T-helper 1 cell treated with Interleukin-12 subunit alpha and Interleukin-12 subunit beta and Interleukin-4 antibody, amounts not matched to agents 30 ng/mL and 1 ng/mL, for 36 hours (primary cell): ENCODE measurements at regions not wholly inside any gene's neighbourhood (a gene's known extent, or its start where the extent isn't known, plus 50 kb on each side); places are given as distances from the start of the nearest gene placed in this dataset.

Source experiments
- intact Hi-C: fragments of 100-400 bp; cut with micrococcal nuclease; formaldehyde crosslinking; loops from one replicate; pipeline ENCODE4 v1.15.1; 2024

GRCh38 chr14:54173802-54174201 lies 217.2 kb upstream of the BMP4 start:
- intact Hi-C loops: no loop called here

GRCh38 chr14:54174457-54174856 lies 217.8 kb upstream of the BMP4 start:
- intact Hi-C loops: no loop called here

GRCh38 chr14:54175298-54175942 lies 218.8 kb upstream of the BMP4 start:
- intact Hi-C loops: loop anchor here (1.0 to 5.0 kb wide), 4 partner anchors 154 to 1353 kb away; no protein-coding TSS in a partner anchor

GRCh38 chr14:54177019-54177418 lies 219.8 kb upstream of the CDKN3 start:
- intact Hi-C loops: loop anchor here (5.0 kb wide), 1 partner anchor 1355 kb away; no protein-coding TSS in a partner anchor

- intact Hi-C loops: loop anchor here (5.0 kb wide), 1 partner anchor 1356 kb away; no protein-coding TSS in a partner anchor
Measured at GRCh38 chr14:54177641-54178621, 218.9 kb upstream of the CDKN3 start.

- intact Hi-C loops: no loop called here
Measured at GRCh38 chr14:54182419-54183045, 214.3 kb upstream of the CDKN3 start.

- intact Hi-C loops: no loop called here
Measured at GRCh38 chr14:54186821-54187763, 209.7 kb upstream of the CDKN3 start.

GRCh38 chr14:54188064-54188666 lies 208.6 kb upstream of the CDKN3 start:
- intact Hi-C loops: no loop called here

GRCh38 chr14:54189333-54189732 lies 207.5 kb upstream of the CDKN3 start:
- intact Hi-C loops: no loop called here

- intact Hi-C loops: no loop called here
Measured at GRCh38 chr14:54189748-54190354, 207.0 kb upstream of the CDKN3 start.

GRCh38 chr14:54191846-54192245 lies 205.0 kb upstream of the CDKN3 start:
- intact Hi-C loops: no loop called here

- intact Hi-C loops: no loop called here
Measured at GRCh38 chr14:54192610-54193009, 204.2 kb upstream of the CDKN3 start.

- intact Hi-C loops: no loop called here
Measured at GRCh38 chr14:54193871-54194270, 202.9 kb upstream of the CDKN3 start.

GRCh38 chr14:54194501-54194900 lies 202.3 kb upstream of the CDKN3 start:
- intact Hi-C loops: no loop called here

- intact Hi-C loops: no loop called here
Measured at GRCh38 chr14:54197369-54197768, 199.4 kb upstream of the CDKN3 start.

GRCh38 chr14:54200726-54201125 lies 196.1 kb upstream of the CDKN3 start:
- intact Hi-C loops: no loop called here

- intact Hi-C loops: no loop called here
Measured at GRCh38 chr14:54202288-54202687, 194.5 kb upstream of the CDKN3 start.

GRCh38 chr14:54206516-54206915 lies 190.3 kb upstream of the CDKN3 start:
- intact Hi-C loops: no loop called here

GRCh38 chr14:54207075-54207474 lies 189.7 kb upstream of the CDKN3 start:
- intact Hi-C loops: no loop called here
